GM10266 (cell line): ENCODE measurements at regions not wholly inside any gene's neighbourhood (a gene's known extent, or its start where the extent isn't known, plus 50 kb on each side); places are given as distances from the start of the nearest gene placed in this dataset.

ENCODE experiments used
- DNase-seq: peaks from one replicate; pipeline ENCODE4 v3.0.0; 2012; ENCODE audit errors: extremely low spot score
- TF ChIP-seq, protein P1 (sequence below): IDR thresholded peaks from 2 replicates; pipeline ENCODE4 v1.5.1; 2012; ENCODE audit warnings: mild to moderate bottlenecking, low read depth; ENCODE audit not compliant: control insufficient read depth, insufficient read depth; ENCODE audit errors: missing control alignments

DNA sequence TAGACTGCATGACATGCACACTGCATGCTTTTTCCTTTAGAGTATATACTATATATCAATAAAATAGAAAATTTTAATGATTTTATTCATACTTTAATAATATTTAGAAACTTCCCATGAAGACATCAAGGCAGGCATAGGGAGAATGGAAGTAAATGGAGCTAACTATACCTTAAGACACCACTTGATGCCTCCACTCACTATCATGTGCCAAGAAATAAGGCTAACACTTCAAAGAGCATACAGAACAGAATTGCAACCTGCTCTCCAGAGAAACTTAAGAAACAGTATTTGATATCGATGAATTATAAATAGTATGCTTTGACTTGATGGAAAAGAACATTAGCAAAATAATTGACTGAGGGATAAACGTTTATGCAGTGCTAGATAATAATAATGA is 192.6 kb upstream of the MBNL1 start:
- TF ChIP-seq, protein P1, sequence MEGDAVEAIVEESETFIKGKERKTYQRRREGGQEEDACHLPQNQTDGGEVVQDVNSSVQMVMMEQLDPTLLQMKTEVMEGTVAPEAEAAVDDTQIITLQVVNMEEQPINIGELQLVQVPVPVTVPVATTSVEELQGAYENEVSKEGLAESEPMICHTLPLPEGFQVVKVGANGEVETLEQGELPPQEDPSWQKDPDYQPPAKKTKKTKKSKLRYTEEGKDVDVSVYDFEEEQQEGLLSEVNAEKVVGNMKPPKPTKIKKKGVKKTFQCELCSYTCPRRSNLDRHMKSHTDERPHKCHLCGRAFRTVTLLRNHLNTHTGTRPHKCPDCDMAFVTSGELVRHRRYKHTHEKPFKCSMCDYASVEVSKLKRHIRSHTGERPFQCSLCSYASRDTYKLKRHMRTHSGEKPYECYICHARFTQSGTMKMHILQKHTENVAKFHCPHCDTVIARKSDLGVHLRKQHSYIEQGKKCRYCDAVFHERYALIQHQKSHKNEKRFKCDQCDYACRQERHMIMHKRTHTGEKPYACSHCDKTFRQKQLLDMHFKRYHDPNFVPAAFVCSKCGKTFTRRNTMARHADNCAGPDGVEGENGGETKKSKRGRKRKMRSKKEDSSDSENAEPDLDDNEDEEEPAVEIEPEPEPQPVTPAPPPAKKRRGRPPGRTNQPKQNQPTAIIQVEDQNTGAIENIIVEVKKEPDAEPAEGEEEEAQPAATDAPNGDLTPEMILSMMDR = peak; percentile 6
- DNase-seq = no peak

DNA sequence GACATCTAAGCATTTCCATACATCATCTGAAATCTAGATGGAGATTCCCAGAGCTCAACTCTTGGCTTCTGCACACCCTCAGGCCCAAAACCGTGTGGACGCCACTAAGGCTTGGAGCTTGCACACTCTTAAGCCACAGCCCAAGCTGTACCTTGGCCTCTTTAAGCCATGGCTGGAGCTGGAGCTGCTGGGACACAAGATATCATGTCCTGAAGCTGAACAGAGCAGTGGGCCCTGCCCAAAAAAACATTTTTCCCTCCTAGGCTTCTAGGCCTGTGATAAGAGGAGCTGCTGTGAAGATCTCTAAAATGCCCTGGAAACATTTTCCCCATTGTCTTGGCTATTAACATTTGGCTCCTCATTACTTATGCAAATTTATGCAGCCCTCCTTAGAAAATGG is 188.7 kb upstream of the MBNL1 start:
- no peak for DNase-seq
- TF ChIP-seq, protein P1 = no peak

DNA sequence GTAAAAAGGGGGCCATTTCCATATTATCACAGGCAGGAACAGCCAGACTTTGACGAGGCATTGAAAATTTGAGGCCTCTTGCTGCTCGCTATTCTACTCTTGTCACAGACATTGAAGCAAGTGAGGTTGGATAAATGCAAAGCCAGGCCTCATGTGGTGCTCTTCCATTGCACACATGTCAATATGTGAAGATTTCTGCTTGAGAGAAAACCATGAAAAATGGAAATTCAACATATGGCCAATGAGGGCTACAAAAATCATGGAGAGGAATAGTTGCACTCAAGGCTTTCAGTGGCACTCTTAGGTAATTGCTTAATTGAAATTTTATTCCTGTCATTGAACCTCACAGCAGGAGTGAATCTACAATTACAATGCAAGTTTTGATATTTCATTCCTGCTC is 185.6 kb upstream of the MBNL1 start:
- DNase-seq = no peak

DNA sequence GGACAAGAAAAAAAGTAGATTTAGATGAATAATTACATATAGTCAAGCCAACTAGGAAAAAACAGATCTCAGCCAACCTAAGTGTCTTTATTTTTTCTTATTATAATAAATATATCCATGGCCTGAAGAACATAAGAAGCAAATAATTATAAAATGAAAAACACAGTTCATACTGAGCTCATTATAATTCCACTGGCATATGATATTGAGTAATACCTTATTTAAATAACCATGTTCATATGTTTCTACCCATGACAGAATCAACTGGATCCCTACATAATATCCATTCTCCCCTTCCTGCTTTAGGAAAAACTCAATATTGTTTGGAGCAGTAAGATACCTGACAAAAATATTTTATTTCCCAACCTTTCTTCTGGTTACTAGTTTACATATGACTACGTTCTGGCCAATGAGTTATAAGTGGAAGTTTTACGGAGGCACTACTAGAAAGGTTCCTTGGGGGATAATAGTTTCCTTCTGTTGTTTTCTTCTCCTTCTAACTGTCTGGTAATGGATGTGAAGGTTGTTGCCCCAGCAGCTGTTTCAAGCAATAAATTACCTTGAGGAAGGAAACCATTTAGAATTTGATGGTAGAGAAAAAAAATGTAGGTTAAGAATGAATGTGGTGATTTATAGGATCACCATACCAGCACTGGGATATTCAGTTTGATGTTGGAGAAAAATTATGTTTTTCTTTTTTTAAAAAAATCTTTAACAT is 184.1 kb upstream of the MBNL1 start:
- TF ChIP-seq, protein P1 = no peak
- DNase-seq = no peak

More for the DNA sequence above, 185.6 kb upstream of the MBNL1 start:
- TF ChIP-seq, protein P1 = no peak

DNA sequence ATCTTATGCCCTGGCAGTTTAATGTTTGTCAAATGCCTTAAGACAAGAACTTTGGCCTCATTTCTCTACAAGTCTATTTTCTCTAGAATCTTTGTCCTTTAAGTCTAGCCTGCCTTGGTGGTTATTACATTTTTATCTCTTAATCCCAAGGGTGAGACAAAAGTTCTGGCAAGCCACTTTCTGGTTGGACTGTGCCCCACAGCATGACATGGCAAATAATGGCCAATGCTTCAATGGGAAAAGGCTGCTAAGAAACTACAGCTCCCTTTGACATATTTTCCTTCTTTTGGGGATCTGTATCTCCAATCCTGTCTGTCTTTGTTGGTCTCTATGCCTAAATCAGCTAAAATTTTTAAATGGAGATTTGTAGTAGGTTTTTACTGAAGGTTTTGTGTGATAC is 181.6 kb upstream of the MBNL1 start:
- DNase-seq = no peak
- TF ChIP-seq, protein P1 = no peak

DNA sequence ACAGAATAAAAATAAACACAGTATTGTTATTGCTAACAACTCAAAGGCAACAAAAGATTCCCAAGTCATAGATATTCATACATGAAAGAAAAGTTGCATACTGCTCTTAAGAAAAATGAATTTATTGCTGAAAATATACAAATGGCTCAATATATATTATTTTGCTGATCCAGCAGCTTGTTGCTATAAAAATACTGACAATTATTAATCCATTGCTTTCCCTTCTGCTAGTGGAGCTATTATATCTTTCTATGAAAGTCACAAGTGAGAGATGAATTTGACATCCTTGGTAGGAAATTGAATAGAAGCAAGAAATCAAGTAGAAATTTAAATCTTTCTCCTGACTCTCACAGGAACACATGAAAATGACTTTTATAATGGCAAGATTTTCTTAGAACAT is 179.2 kb upstream of the MBNL1 start:
- TF ChIP-seq, protein P1 = no peak
- DNase-seq = no peak

DNA sequence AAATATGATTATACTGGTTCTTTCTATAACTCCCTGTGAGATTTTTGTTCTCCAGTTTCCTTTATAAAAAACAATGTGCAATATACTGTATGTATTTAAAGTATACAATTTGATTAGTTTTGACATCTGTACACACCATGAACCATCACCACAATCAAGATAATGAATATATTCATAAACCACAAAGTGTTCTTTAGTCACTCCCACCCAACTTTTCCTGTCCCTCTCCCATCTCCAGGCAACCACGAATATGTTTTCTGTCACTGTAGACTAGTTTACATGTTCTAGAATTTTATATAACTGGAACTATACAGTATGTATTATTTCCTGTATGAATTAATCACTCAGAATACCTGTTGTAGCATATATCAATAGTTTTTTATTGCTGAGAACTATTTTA is 177.0 kb upstream of the MBNL1 start:
- TF ChIP-seq, protein P1 = no peak
- no peak for DNase-seq
